Superior temporal gyrus (tissue), 1 donor: ENCODE measurements at regions not wholly inside any gene's neighbourhood (a gene's known extent, or its start where the extent isn't known, plus 50 kb on each side); places are given as distances from the start of the nearest gene placed in this dataset.
A peak's percentile ranks its signal among the peaks of the same experiment; 100 is the strongest.
"Not testable (repeated sequence)": the region's sequence is repeated elsewhere in the genome, so short reads cannot be mapped to it uniquely, and the experiment has no call there.

ENCODE experiments used
- DNase-seq: peaks from one replicate; pipeline ENCODE4 v3.0.0-alpha.2; 2016; ENCODE audit errors: extremely low spot score

DNA sequence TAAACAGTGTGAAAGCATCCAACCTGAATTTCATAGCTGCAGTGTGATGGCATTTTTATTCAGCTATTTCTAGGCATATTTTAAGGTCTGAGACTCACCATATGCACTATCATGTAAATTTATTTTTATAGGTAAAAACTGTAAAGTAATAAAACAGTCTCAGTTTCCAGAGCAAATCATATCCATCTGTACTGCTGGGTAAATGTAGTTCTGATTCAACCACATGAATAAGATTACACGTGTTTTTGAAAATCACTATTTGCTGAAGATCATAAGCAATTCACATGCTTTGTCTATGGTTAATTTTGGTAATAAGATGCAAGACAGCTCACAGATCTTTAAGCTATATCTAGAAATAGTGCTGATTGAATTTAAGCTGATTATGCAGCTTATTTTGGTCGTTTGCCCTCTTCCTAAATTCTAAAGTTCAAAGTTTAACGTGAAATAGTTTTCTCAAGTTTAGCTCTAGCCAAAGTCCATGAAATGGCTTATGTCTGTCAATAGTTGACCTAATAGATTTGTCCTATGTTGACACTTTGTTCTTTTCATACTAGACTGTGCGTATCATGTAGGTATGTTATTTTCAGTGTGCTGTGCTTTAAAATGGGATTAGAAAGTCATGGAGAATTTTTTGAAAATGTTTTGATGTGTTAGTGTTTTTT, 489.0 kb downstream of the USP25 start:
- no peak for DNase-seq

DNA sequence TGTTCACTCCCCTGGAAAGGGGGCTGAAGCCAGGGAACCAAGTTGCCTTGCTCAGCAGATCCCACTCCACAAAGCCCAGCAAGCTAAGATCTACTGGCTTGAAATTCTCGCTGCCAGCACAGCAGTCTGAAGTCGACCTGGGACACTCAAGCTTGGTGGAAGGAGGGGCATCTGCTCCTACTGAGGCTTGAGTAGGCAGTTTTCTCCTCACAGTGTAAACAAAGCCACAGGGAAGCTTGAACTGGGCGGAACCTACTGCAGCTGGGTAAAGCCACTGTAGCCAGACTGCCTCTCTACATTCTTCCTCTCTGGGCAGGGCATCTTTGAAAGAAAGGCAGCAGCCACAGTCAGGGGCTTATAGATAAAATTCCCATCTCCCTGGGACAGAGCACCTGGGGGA, 495.0 kb downstream of the USP25 start:
- not testable (repeated sequence) for DNase-seq

GRCh38 chr21:16239659-16240265, 510.0 kb downstream of the USP25 start:
- no peak for DNase-seq

DNA sequence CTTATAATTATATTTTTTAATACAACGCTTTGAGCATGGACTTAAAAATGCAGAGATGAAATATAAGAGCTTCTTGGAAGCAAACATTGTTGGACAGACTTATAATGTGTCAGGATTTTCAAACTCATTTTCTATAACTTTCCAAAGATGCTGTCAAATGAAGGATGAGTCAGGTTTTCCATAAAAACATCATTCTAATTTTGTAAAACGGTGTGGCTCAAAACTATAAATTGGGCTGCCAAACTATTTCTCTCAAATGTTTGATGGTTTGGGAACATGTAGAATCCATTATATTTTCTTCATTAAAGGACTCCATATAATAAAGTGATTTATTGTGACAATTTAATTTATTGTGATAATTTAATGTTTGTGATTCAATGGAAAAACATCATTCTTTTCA, 511.2 kb downstream of the USP25 start:
- DNase-seq: no peak

- DNase-seq: no peak
These were observed 511.7 kb downstream of the USP25 start for GRCh38 chr21:16241479-16241963.

DNA sequence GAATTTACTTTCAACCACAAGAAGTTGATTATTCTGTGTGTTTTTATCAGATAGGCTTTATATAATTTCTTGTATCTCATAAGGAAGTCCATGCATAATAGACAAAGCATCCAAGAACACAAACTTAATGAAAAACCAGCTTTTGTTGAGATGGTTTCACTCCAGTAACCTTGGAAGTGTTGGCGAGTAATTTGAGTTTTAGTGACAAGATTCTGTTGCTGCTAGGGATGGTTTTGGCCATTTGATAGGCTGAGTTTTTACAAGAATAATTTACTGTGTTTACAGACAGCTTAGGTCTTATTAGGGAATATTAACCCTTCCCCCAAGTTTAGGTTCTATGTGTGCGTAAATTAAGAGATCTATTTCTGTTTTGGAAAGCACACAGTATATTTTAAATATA, 513.6 kb downstream of the USP25 start:
- DNase-seq: no peak

GRCh38 chr21:16248705-16249104, 518.9 kb downstream of the USP25 start:
- DNase-seq: no peak

GRCh38 chr21:16250273-16250672, 520.5 kb downstream of the USP25 start:
- no peak for DNase-seq

- DNase-seq: no peak
These were observed 529.2 kb downstream of the USP25 start for GRCh38 chr21:16258844-16259611.

DNA sequence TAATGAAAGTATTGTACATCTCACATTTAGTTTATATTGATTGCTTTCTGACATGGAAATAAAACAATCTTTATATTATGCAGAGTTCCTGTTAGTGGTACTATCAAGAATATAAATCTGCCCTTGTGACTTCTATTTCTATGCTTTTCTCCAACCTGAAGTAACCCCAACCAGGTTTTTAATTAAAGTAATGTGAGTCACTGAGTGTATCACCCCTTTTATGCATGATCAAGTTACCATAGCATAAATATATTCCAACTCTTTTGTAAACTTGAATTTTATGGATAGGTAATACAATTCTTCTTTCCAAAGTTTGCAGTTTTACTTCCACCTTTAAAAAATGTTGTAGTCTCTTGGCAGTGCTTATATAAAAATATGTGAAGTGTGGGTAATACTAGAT, 532.3 kb downstream of the USP25 start:
- no peak for DNase-seq

GRCh38 chr21:16264319-16264718, 534.5 kb downstream of the USP25 start:
- no peak for DNase-seq

GRCh38 chr21:16269476-16269875, 539.7 kb downstream of the USP25 start:
- DNase-seq: no peak

DNA sequence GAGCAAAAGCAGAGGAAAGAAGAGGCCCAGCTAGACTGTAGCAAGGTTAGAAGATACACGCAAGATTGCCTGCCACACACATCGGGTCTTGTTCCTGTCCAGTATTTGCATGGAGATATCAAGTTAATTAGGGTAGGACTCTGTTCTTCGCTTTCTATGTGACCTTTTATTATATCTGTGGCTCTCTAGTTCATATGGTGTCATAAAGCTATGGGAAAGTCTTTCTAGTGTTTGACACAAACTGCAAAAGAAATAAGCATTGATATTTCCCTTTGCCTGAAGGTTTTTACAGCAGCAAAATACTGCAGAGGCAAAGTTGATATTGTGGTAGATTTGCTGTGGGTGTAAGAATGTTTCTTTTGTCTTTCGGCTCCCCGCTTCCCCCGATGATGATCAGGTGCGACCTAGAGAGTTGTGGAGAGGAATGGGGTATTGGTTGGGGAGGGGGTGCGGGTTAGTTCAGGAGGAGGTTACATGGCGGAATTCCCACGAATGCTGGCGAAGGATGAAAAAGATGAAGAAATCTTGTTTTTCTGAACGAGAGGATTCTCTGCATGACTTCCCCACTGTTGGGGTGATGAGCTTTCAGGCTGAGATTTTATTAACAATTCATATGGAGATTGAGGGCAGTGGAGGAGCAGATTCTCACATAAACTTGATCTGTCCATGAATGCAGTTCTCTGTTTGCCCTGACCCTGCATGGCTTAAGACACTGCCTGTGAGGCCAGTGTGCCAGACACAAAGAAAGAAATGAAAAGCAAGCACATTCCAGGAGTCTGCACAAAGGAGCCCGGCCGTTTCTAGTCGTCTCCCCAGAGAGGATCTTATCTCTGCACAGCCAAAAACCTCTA, 550.2 kb downstream of the USP25 start:
- DNase-seq: peak; percentile 80

DNA sequence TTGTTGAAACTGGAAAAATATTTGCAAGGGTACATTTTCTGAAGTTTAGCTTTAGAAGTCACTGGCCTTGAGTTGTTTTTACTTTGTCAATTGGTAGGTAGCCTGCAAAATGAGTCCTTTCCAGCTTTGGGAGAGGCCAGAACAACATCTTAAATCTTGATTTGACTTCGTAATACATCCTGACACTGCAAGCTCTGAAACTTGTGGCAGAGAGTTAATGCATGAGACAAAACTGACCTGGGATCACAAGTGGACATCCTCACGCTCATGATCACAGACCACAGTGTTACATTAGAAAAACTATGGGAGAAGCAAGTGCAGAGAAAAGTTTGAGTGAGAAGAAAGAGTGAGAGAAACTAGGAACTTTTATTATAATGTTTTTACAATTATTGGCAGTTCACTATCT, 550.9 kb downstream of the USP25 start:
- DNase-seq: peak; percentile 56

DNA sequence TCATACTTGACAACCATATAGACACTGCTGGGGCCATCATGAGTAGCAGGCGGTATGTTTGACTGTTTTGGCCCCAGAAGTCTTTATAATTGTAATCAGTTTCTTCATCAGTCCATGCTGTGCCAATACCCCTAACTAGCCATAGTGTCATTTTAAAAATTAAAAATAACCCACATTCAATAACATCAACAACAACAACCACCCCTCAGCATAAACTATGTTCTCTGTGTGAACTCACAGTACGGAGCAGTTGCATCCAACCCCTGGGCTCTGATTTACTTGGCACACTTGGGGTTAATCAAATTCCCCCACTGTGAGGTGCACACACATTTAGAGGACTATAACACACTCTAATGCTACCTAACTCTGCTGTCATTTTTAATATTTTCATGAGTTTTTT, 553.7 kb downstream of the USP25 start:
- DNase-seq: no peak

DNA sequence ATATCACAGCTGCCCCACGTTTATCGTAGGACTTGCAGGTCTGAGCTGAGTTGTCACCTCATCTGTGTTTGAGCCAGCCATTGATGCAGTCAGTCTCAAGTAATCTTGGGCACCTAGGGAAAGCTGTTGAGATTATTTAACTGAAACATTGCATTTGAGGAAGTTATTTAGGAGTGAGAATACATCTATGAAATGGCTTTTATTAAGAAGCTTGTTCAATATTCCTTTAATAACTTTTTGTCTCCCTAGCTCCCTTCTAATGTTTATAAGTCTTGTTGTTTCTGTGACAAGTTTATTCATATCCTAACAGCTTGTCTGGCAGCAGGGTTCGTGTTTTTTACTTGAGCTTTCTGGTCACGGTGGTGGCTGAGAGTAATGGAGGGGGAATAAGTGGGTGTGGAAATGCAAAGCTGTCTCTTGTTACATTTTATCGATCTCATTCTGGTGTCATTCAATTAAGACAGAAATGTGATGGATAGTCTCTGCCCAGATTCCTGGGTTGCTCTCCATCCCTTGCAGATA, 555.9 kb downstream of the USP25 start:
- DNase-seq: peak; percentile 52

DNA sequence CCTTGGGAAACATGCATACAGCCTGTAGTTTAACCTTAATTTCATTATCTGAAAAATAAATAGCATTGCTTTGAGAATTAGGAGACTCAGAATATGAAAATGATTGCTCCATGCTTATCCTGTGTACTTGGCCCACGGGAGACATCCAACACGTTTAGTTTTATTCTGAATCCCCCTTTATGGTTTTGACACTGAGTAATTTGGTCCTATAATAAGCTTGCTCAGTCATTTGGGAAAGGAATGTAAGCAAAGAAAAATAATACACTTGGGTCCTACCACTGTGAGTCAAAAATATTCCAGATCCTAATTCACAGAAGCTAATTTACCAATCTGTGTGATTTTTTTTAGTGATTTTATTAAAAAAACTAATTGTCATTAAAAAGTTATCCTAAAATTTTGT, 557.3 kb downstream of the USP25 start:
- DNase-seq: no peak

DNA sequence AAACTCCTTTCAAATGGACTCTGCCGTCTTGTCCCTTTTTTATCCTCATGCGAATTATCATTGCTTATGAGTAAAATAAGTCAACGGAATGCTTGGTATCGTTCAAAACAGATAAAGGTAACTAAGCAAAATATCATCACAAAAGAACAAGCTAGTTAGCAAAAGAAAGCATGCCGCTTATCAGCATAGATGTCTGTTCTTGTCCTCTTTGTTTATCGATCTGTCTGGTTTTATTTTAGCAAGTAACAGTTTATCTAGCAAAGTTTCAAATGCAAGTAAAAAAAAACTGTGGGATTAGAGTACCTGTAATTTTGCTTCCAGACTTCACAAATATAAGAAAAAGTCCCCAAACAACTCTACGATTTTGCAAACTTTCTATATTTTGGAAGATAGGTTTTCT, 561.5 kb downstream of the USP25 start:
- DNase-seq: no peak

DNA sequence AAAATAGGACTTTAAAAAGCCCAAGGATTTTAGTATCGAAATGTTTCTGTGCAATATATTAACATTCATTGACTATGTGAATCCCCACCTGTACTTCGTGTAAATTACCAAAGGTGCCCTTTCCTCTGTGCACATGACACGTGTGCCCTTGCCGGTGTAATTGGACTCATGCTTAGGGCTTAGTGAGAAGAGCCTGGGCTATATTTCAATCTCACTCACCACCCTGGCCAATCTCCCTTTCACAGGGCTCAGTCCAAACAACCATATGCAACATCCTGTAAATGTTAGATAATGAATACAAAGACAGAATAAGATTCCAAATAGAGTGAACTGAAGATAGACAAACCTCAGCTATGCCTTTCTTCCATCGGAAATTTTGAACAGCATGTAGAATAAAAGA, 564.3 kb downstream of the USP25 start:
- no peak for DNase-seq

DNA sequence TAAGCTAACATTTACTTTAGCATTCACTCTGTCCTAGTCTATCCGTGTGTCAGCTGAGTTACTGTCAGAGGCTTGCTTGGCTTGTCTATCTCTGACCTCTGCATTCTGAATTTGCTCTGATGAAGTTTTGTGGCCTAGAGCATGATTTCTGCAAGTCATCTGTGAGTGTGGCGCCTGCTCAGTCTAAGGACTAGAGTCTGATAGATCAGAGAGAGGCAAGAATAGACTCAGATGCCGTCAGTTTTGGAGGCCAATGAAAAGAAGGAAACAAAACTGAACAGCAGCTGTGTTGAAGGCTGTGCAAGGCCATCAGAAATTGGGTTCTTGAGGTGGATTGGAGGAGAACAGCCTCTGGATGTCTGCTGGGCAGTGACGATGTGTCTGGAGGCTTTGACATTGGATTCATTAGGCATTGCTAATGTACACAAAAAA, 573.1 kb downstream of the USP25 start:
- DNase-seq: peak; percentile 84

- peak; percentile 69 for DNase-seq
These were observed 574.7 kb downstream of the USP25 start for GRCh38 chr21:16304174-16305095.
